ENCODE measurements at regions not wholly inside any gene's neighbourhood (a gene's known extent, or its start where the extent isn't known, plus 50 kb on each side); places are given as distances from the start of the nearest gene placed in this dataset.

- TF ChIP-seq, protein P1, sequence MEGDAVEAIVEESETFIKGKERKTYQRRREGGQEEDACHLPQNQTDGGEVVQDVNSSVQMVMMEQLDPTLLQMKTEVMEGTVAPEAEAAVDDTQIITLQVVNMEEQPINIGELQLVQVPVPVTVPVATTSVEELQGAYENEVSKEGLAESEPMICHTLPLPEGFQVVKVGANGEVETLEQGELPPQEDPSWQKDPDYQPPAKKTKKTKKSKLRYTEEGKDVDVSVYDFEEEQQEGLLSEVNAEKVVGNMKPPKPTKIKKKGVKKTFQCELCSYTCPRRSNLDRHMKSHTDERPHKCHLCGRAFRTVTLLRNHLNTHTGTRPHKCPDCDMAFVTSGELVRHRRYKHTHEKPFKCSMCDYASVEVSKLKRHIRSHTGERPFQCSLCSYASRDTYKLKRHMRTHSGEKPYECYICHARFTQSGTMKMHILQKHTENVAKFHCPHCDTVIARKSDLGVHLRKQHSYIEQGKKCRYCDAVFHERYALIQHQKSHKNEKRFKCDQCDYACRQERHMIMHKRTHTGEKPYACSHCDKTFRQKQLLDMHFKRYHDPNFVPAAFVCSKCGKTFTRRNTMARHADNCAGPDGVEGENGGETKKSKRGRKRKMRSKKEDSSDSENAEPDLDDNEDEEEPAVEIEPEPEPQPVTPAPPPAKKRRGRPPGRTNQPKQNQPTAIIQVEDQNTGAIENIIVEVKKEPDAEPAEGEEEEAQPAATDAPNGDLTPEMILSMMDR (IDR thresholded peaks at IDR 0.05; ENCODE audit: low read depth, low read length, poor library complexity, severe bottlenecking): no peak
- TF ChIP-seq EZH2phosphoT487 (IDR thresholded peaks at IDR 0.05; ENCODE audit: borderline replicate concordance, low read length): no peak
These were observed 977.6 kb downstream of the SUCLG1 start for GRCh38 chr2:83481436-83481835.

Measured in DOHH2 (cell line).